ENCODE measurements at regions not wholly inside any gene's neighbourhood (a gene's known extent, or its start where the extent isn't known, plus 50 kb on each side); places are given as distances from the start of the nearest gene placed in this dataset.

- FAIRE-seq (no peak), DNase-seq (ENCODE audit: insufficient read length, low spot score) (no peak)
- no peak for TF ChIP-seq POLR2A (IDR thresholded peaks at IDR 0.05; ENCODE audit: low read depth, low read length)
These were observed 1823.4 kb downstream of the MAT2B start for GRCh38 chr5:165328846-165329245.

- no peak for TF ChIP-seq POLR2A (IDR thresholded peaks at IDR 0.05; ENCODE audit: low read depth, low read length)
- FAIRE-seq = no peak
- no peak for DNase-seq (ENCODE audit: insufficient read length, low spot score)
These were observed 1828.2 kb downstream of the MAT2B start for GRCh38 chr5:165333623-165334022.

DNA sequence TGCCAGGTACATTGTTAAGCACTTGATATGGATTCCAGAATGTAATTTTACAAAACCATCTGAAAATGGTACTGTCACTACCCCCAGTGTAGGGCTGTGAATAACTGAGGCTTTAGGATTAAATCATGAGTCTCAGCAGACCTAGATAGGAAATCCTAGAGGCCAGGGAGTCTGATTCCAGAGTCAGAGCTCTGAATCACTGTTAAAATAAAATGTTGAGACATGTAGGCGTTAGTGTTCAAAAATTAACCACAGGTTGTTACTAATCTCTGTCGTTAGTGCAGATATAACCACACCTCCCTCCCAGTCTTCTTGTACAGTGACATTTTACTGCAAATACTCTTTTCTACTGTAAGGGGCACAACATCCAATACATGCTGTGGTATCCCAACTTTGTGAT is 1828.8 kb downstream of the MAT2B start:
- FAIRE-seq (no peak), DNase-seq (ENCODE audit: insufficient read length, low spot score) (no peak)
- no peak for TF ChIP-seq POLR2A (IDR thresholded peaks at IDR 0.05; ENCODE audit: low read depth, low read length)

DNA sequence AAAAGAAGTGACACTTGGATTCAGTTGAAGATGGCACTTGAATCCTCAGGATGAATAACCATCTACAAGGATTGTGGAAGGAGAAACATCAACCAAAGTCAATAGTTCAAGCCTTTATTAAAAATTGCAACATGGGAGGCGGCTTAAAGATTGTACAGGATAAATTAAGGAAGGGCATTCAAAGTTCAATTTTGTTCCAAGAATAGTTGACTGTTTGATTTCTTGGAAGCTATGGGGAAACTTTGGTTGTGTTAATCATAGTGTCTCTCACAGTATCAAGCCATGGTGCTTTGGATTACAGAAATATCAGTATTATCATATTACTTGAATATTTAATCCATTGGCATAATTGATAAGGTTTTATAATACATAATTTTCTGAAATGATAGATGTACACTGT is 1844.3 kb downstream of the MAT2B start:
- no peak for TF ChIP-seq POLR2A (IDR thresholded peaks at IDR 0.05; ENCODE audit: low read depth, low read length)
- no peak for DNase-seq (ENCODE audit: insufficient read length, low spot score)

DNA sequence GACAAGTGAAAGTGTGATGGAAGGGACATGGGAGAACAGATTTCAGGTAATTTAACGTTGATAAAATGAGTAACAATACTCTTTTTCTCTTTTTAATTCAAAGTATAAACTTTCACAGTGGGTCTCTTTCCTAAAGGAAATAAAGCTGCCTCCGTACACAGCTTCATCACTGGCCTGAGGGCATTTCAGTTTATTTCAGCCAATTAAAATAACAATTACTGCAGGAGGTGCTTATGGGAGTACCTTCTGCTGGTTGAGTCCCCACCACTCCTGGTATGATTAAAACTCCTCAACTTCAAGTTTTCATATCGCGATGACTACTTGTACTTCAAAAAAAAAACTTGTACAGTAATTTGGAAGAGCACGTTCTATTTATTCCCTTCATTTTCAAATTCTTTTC is 1845.9 kb downstream of the MAT2B start:
- DNase-seq (ENCODE audit: insufficient read length, low spot score) = no peak
- TF ChIP-seq POLR2A (IDR thresholded peaks at IDR 0.05; ENCODE audit: low read depth, low read length) = no peak
- FAIRE-seq = no peak

More for the DNA sequence above, 1844.3 kb downstream of the MAT2B start:
- FAIRE-seq = no peak

DNA sequence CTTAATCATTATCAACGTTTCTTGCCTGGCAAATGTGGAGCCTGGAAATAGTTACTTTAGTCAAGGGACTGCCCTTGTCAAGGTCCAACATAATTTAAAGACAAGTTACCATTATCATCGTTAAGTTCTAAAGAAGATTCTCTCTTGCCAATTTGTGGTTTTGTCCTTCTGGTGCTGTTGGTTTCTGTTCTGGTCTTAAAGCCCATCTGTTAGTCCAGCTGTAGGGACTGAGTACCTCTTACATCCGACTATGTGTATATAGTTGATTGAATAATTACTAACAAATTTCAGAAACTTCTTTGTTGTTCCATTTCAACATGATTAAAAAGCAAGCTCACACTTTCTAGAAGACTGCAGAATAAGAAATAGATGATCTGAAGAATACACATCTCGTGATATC is 1854.9 kb downstream of the MAT2B start:
- TF ChIP-seq POLR2A (IDR thresholded peaks at IDR 0.05; ENCODE audit: low read depth, low read length) = no peak
- no peak for FAIRE-seq
- DNase-seq (ENCODE audit: insufficient read length, low spot score) = no peak

DNA sequence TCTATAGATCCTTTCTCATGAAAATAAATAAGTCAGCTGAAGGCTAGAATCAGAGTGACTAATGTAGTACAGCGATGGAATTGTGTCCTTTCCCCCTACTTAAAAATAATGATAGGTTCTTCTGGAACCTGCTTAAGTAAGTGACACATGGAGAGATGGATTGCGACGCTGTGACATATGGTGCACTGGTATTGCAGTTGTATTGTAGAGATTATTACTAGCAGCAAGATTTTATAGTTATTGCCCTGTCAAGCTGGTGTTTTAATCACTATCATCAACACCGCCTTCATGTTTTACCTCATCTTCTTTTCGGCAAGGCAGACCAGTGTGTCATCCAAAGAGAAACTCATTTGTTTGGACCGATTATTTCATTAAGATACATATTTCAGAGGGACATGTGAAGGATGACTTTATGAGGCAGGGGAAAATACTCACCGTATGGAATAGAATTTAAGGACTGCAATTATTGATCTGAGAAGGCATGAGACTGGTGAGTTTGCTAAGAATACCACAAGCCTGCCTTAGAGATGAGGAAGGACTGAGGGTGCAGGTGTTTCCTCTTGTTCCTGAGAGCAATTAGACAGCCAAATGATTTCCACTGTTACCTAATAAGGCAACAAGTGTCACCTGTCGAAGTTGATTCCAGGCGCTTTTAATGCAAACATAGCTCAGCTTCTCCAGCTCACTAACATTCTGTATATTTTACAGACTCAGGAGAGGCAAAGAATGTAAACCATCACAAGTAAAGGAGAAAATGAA is 1855.5 kb downstream of the MAT2B start:
- no peak for TF ChIP-seq POLR2A (IDR thresholded peaks at IDR 0.05; ENCODE audit: low read depth, low read length)
- DNase-seq (ENCODE audit: insufficient read length, low spot score) (no peak), FAIRE-seq (no peak)

DNA sequence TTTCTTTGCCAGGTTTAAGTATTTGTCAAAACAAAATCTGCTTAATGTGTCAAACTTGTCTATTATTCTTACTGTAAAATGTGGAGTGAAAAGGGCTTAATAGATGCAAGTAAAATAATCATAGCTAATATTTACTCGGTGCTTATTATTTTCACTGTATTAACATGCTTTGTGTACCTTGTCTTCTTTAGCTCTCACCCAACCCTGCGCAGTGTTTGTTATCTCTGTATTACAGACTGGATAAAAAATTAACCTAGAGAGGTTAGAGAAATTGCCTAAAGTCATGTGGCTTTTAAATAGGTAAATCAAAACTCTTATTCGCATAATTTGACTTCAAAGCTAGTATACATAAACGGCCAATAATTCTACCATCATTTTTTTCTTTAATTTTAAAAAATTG is 1864.8 kb downstream of the MAT2B start:
- TF ChIP-seq POLR2A (IDR thresholded peaks at IDR 0.05; ENCODE audit: low read depth, low read length) = no peak
- FAIRE-seq = no peak
- DNase-seq (ENCODE audit: insufficient read length, low spot score) = no peak

DNA sequence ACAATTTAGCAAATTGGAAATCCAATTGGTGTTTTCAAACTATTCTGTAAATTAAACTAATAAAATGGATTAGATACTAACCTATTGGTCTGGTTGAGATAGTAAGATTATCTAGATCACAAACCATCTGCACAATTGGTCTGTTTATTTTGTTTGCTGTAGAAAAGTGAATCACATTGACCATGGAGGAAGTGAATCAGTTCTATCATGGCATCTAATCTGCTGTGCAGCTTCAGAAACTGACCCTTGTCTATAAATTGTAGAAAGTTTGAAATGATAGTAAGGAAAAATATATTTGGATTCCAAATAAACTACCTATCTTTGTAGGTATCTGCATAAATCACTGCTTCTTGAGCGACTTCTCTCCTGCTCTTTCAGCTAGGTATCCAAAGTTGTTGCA is 1865.4 kb downstream of the MAT2B start:
- no peak for DNase-seq (ENCODE audit: insufficient read length, low spot score)
- no peak for TF ChIP-seq POLR2A (IDR thresholded peaks at IDR 0.05; ENCODE audit: low read depth, low read length)
- FAIRE-seq = no peak

DNA sequence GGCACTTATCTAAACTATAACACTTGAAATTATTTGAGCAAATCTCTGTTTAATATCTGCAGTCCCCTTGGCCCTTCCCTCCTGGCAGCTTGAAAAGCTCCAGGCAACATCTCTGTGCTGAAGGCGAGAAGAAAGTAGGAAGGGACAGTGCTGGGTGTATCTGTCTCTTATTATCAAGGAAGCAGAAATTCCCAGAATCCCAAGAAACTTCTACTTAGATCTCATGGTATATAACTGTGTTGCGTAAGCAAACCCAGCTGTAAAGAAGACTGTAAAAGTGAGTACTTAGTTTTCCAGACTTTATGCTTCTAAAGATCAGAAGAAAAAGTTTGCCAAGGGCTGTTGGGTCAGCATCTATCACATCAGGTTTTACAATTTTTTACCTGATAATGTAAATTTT is 1869.8 kb downstream of the MAT2B start:
- no peak for TF ChIP-seq POLR2A (IDR thresholded peaks at IDR 0.05; ENCODE audit: low read depth, low read length)
- no peak for FAIRE-seq

DNA sequence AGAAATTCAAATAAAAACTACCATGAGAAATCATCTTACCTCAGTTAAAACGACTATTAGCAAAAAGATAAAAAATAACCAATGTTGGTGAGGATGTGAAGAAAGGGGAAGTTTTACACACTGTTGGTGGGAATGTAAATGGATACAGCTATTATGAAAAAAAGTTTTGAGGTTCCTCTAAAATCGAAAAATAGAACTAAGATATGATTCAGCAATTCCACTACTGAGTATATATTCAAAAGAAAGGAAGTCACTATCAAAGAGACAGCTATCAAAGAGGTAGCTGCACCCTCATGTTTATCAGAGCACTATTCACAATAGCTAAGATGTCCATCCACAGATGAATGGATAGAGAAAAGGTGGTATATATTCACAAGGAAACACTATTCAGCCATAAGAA is 1888.4 kb downstream of the MAT2B start:
- DNase-seq (ENCODE audit: insufficient read length, low spot score) (no peak), FAIRE-seq (no peak)

More for the DNA sequence above, 1869.8 kb downstream of the MAT2B start:
- DNase-seq (ENCODE audit: insufficient read length, low spot score) = no peak

DNA sequence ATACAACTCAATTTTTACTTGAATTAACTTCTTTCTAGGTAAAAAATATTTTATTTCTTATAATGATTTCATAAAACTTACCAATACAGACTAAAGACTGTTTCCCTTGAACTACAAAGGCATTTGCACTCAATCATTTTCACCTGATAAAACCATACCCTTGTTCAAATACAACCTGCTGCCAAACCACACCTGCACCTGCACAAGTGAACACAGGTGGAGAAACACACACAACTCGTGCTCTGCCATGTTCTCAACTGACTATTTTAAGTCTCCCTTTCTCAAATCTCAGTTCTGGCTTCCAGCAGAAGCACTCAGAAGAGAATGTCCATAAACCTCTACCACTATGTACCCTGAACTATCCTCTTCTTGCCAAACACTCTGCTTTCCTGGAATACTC is 1892.1 kb downstream of the MAT2B start:
- FAIRE-seq = no peak
- DNase-seq (ENCODE audit: insufficient read length, low spot score) = no peak
- no peak for TF ChIP-seq POLR2A (IDR thresholded peaks at IDR 0.05; ENCODE audit: low read depth, low read length)

More for the DNA sequence above, 1888.4 kb downstream of the MAT2B start:
- TF ChIP-seq POLR2A (IDR thresholded peaks at IDR 0.05; ENCODE audit: low read depth, low read length) = no peak

GRCh38 chr5:165400086-165400485 is 1894.7 kb downstream of the MAT2B start:
- FAIRE-seq (no peak), DNase-seq (ENCODE audit: insufficient read length, low spot score) (no peak)
- TF ChIP-seq POLR2A (IDR thresholded peaks at IDR 0.05; ENCODE audit: low read depth, low read length) = no peak

GRCh38 chr5:165404917-165405316 is 1899.5 kb downstream of the MAT2B start:
- TF ChIP-seq POLR2A (IDR thresholded peaks at IDR 0.05; ENCODE audit: low read depth, low read length) = no peak
- no peak for FAIRE-seq
- no peak for DNase-seq (ENCODE audit: insufficient read length, low spot score)

GRCh38 chr5:165405340-165405739 is 1899.9 kb downstream of the MAT2B start:
- TF ChIP-seq POLR2A (IDR thresholded peaks at IDR 0.05; ENCODE audit: low read depth, low read length) = no peak
- DNase-seq (ENCODE audit: insufficient read length, low spot score) (no peak), FAIRE-seq (no peak)

Measured in H54 (cell line).